Caco-2 (cell line): ENCODE measurements at regions not wholly inside any gene's neighbourhood (a gene's known extent, or its start where the extent isn't known, plus 50 kb on each side); places are given as distances from the start of the nearest gene placed in this dataset.

ENCODE experiments used
- BruUV-seq: library from RNA; stranded (reverse); fragments of 400-500 nt; replicated peaks from 2 replicates; lab custom pipeline; 2021; lab: Mats Ljungman, UMichigan
- CTCF ChIA-PET: fragments of 300-600 bp; sonication (Branson Sonifier 250); formaldehyde crosslinking; loops from one replicate; lab custom pipeline; 2022; ENCODE audit warnings: antibody characterized with exemption; lab: Charles Lee
- POLR2A ChIA-PET: fragments of 300-600 bp; sonication (Branson Sonifier 250); formaldehyde crosslinking; loops from one replicate; lab custom pipeline; 2022; ENCODE audit warnings: antibody characterized with exemption; lab: Charles Lee
- DNase-seq, 2 experiments: peaks; one replicate each; pipeline versions ENCODE4 v3.0.0 to v3.0.0-alpha.2; 2020 to 2022
- H3K27me3 ChIP-seq: replicated peaks from 2 replicates; pipeline ENCODE4 v1.6.0; 2011; ENCODE audit warnings: low read length; ENCODE audit not compliant: control insufficient read depth, insufficient read depth
- H3K36me3 ChIP-seq: 2 replicates; pipeline ENCODE4 v1.5.1; 2011; ENCODE audit warnings: low read length; ENCODE audit not compliant: control insufficient read depth, insufficient read depth
- H3K4me1 ChIP-seq: fragments of 250-450 bp; sonication (Bioruptor Pico); 2 replicates; pipeline ENCODE4 v1.5.1; 2020; ENCODE audit warnings: mild to moderate bottlenecking
- H3K4me3 ChIP-seq: 2 replicates; pipeline ENCODE4 v1.5.1; 2011; ENCODE audit warnings: low read depth, mild to moderate bottlenecking, control low read depth, low read length
- H3K9me3 ChIP-seq: fragments of 250-450 bp; sonication (Bioruptor Pico); 2 replicates; pipeline ENCODE4 v1.5.1; 2020; ENCODE audit warnings: mild to moderate bottlenecking, moderate library complexity
- H3K27ac Mint-ChIP-seq: one replicate; pipeline ENCODE4 v1.8.0; 2022; ENCODE audit warnings: mixed read lengths; ENCODE audit not compliant: unreplicated experiment
- H3K27me3 Mint-ChIP-seq: one replicate; pipeline ENCODE4 v1.8.0; 2022; ENCODE audit warnings: mixed read lengths; ENCODE audit not compliant: insufficient read depth, unreplicated experiment
- H3K36me3 Mint-ChIP-seq: one replicate; pipeline ENCODE4 v1.8.0; 2022; ENCODE audit warnings: mild to moderate bottlenecking, mixed read lengths; ENCODE audit not compliant: insufficient read depth, unreplicated experiment
- H3K4me1 Mint-ChIP-seq: one replicate; pipeline ENCODE4 v1.8.0; 2022; ENCODE audit warnings: low read depth, mixed read lengths; ENCODE audit not compliant: unreplicated experiment
- H3K4me3 Mint-ChIP-seq: one replicate; pipeline ENCODE4 v1.8.0; 2022; ENCODE audit warnings: mild to moderate bottlenecking, moderate library complexity, mixed read lengths; ENCODE audit not compliant: unreplicated experiment
- H3K9me3 Mint-ChIP-seq: one replicate; pipeline ENCODE4 v1.8.0; 2022; ENCODE audit warnings: mixed read lengths; ENCODE audit not compliant: unreplicated experiment
- intact Hi-C: fragments of 100-400 bp; cut with micrococcal nuclease; formaldehyde crosslinking; loops from one replicate; pipeline ENCODE4 v1.10.0; 2022; ENCODE audit not compliant: unreplicated experiment
- TF ChIP-seq, protein P1 (sequence below), 2 experiments: fragments of 200-600 bp in 1 of 2; IDR thresholded peaks; 1 replicate in 1 of 2; 2 replicates in 1 of 2; pipeline versions ENCODE4 v1.5.1 to v1.8.0; 2011 to 2022; ENCODE audit warnings: antibody characterized with exemption in 1 of 2, control low read depth in 1 of 2, inconsistent platforms in 1 of 2, low read depth in 1 of 2, low read length in 1 of 2, mild to moderate bottlenecking in 1 of 2, moderate library complexity in 1 of 2; ENCODE audit not compliant: insufficient read depth in 1 of 2, severe bottlenecking in 1 of 2, unreplicated experiment in 1 of 2

GRCh38 chr1:229058111-229058561 lies 212.8 kb upstream of the RAB4A start:
- Mint-ChIP-seq H3K4me3 (no peak overlapping the region), H3K27me3 (no peaks in the 10 kb centered on the region), H3K4me1 (peaks cover 12% of the 10 kb centered on the region), H3K9me3 (no peaks in the 10 kb centered on the region), H3K27ac (no peak overlapping the region), H3K36me3 (no peaks in the 10 kb centered on the region)
- H3K27me3 ChIP-seq = no peaks in the 10 kb centered on the region
- POLR2A ChIA-PET = no interaction called here
- no peaks in the 10 kb centered on the region for H3K9me3 ChIP-seq
- no peak overlapping the region for H3K4me3 ChIP-seq
- no peaks in the 10 kb centered on the region for H3K36me3 ChIP-seq
- intact Hi-C loops = no loop called here
- H3K4me1 ChIP-seq = no peaks in the 10 kb centered on the region
- DNase-seq = no peak
- CTCF ChIA-PET = no interaction called here
- BruUV-seq = no TSS peak
- TF ChIP-seq, protein P1, sequence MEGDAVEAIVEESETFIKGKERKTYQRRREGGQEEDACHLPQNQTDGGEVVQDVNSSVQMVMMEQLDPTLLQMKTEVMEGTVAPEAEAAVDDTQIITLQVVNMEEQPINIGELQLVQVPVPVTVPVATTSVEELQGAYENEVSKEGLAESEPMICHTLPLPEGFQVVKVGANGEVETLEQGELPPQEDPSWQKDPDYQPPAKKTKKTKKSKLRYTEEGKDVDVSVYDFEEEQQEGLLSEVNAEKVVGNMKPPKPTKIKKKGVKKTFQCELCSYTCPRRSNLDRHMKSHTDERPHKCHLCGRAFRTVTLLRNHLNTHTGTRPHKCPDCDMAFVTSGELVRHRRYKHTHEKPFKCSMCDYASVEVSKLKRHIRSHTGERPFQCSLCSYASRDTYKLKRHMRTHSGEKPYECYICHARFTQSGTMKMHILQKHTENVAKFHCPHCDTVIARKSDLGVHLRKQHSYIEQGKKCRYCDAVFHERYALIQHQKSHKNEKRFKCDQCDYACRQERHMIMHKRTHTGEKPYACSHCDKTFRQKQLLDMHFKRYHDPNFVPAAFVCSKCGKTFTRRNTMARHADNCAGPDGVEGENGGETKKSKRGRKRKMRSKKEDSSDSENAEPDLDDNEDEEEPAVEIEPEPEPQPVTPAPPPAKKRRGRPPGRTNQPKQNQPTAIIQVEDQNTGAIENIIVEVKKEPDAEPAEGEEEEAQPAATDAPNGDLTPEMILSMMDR (IDR thresholded peaks at IDR 0.05; ENCODE audit: insufficient read depth in 1 of 2, low read depth in 1 of 2, low read length in 1 of 2, severe bottlenecking in 1 of 2, unreplicated experiment in 1 of 2) = no peak

GRCh38 chr1:229058729-229059128 lies 212.2 kb upstream of the RAB4A start:
- peaks cover 12% of the 10 kb centered on the region for H3K4me1 Mint-ChIP-seq
- H3K4me3 Mint-ChIP-seq = no peak overlapping the region
- ChIA-PET CTCF (no interaction called here), POLR2A (no interaction called here)
- no peak overlapping the region for H3K27ac Mint-ChIP-seq
- no peak for DNase-seq
- no peaks in the 10 kb centered on the region for H3K36me3 ChIP-seq
- TF ChIP-seq, protein P1 (IDR thresholded peaks at IDR 0.05; ENCODE audit: insufficient read depth in 1 of 2, low read depth in 1 of 2, low read length in 1 of 2, severe bottlenecking in 1 of 2, unreplicated experiment in 1 of 2) = no peak
- no peaks in the 10 kb centered on the region for H3K4me1 ChIP-seq
- no peak overlapping the region for H3K4me3 ChIP-seq
- no peaks in the 10 kb centered on the region for H3K27me3 Mint-ChIP-seq
- intact Hi-C loops = no loop called here
- H3K9me3 ChIP-seq = no peaks in the 10 kb centered on the region
- H3K9me3 Mint-ChIP-seq = no peaks in the 10 kb centered on the region
- no peaks in the 10 kb centered on the region for H3K27me3 ChIP-seq
- no TSS peak for BruUV-seq
- no peaks in the 10 kb centered on the region for H3K36me3 Mint-ChIP-seq

DNA sequence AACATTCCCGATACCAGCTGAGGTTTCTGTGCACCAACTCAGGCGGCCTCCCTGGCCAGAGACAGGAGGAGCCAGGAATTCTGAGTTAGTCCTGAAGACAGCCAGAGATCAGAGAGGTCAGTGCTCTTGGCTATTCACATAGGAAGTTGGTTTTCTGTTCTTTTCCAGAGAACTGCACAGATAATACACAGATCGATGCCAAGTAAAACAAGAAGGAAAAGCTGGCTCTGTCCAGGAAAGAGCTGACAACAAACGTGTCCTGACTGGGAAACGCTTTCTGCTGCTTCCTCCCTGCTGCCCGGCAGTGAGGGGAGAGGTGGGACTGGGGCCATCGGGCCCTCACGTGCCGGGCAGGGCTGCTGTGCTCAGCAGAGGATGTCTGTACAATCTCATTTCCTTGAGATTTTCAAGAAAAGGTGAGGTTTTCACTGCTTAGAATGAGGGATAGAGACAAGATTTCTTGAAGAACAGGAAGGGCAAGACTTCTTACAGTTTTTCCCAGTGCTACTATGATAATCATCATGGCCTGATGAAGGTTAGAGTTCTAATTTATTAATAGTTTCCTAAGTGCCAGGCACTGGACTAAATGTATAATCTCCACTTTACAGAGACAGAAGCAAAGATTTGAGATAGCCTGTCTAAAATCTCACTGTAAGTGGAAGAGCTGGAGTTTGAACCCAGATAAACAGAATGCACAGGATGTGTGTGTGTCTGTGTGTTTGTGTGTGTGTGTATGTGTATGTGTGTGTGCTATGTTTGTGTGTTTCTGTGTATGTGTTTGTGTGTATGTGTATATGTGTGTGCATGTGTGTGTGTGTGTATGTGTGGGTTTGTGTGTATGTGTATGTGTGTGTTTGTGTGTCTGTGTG lies 211.0 kb upstream of the RAB4A start:
- H3K27me3 ChIP-seq = no peaks in the 10 kb centered on the region
- no peak overlapping the region for H3K27ac Mint-ChIP-seq
- no peak overlapping the region for H3K4me3 ChIP-seq
- H3K36me3 Mint-ChIP-seq = no peaks in the 10 kb centered on the region
- CTCF ChIA-PET = no interaction called here
- BruUV-seq = no TSS peak
- H3K9me3 ChIP-seq = no peaks in the 10 kb centered on the region
- no peaks in the 10 kb centered on the region for H3K9me3 Mint-ChIP-seq
- TF ChIP-seq, protein P1 (IDR thresholded peaks at IDR 0.05; ENCODE audit: insufficient read depth in 1 of 2, low read depth in 1 of 2, low read length in 1 of 2, severe bottlenecking in 1 of 2, unreplicated experiment in 1 of 2) = no peak
- H3K27me3 Mint-ChIP-seq = no peaks in the 10 kb centered on the region
- H3K4me3 Mint-ChIP-seq = no peak overlapping the region
- intact Hi-C loops = loop anchor here (10.0 kb wide), 1 partner anchor 165 kb away; no protein-coding TSS in a partner anchor
- DNase-seq = no peak
- POLR2A ChIA-PET = no interaction called here
- no peaks in the 10 kb centered on the region for H3K4me1 ChIP-seq
- no peaks in the 10 kb centered on the region for H3K36me3 ChIP-seq
- H3K4me1 Mint-ChIP-seq = peaks cover 19% of the 10 kb centered on the region
